G401 (cell line): ENCODE measurements at regions not wholly inside any gene's neighbourhood (a gene's known extent, or its start where the extent isn't known, plus 50 kb on each side); places are given as distances from the start of the nearest gene placed in this dataset.
"Not testable (repeated sequence)": the region's sequence is repeated elsewhere in the genome, so short reads cannot be mapped to it uniquely, and the experiment has no call there.

Experiments
- DNase-seq: peaks from one replicate; pipeline ENCODE4 v3.0.0-alpha.2; 2015; ENCODE audit warnings: low spot score
- in situ Hi-C: cut with HindIII; loops from 2 replicates; pipeline ENCODE4 v1.10.0; 2016; ENCODE audit warnings: low sequenced_read_pairs, mixed read lengths

DNA sequence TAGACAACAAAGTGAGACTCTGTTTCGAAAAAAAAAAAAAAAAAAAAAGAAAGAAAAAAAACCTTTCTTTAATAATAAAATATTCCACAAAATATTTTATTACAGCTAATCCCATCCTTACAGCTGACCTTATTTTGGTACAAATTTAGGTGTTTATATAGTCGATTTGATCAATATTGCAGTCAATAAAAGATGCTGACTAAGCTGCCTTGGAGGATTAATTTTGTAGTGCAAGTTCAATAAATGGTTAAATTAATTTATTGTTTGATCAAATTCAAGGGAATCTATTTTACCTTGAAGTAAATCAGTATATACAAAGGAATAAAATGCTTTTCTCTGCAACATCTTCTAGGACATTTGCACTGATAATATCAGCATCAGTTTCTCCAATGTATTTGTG is 1764.3 kb downstream of the NCAM2 start:
- in situ Hi-C loops = no loop called here
- DNase-seq = no peak

DNA sequence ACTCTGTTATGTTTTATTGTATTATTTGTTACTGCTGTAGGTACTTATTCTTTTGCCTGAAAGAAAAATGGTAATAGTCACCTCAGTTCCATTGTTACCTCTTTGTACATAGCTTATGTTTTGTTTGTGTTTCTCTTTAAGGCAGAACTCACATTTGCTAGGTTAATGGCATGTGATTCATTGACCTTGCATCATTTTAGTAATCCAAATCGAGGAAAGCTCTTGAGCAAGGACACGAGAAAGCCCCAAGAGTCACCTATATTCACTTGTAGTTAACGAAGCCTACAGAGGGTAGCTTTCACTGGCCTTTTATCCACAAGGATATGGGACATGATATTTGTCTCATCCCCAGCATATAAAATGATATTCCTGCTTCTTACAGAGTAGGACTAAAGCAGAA is 1765.2 kb downstream of the NCAM2 start:
- DNase-seq = no peak
- in situ Hi-C loops = no loop called here

DNA sequence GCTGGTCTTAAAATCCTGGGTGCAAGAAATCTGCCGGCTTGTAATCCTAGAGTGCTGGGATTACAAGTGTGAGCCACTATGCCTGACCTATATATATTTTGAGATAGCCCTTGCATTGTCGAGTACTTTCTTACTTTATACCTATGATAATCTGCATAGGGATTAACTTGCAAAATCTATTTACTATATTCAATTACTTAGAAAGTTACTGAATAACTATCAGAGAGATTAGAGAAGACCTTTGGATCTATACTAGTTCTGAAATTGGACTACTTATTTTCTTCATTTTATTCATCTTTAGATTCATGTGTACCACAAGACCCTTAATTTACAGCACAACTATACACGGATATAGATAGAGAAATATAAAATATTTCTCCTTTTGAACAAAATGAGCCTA is 1766.0 kb downstream of the NCAM2 start:
- in situ Hi-C loops = no loop called here
- DNase-seq = no peak

DNA sequence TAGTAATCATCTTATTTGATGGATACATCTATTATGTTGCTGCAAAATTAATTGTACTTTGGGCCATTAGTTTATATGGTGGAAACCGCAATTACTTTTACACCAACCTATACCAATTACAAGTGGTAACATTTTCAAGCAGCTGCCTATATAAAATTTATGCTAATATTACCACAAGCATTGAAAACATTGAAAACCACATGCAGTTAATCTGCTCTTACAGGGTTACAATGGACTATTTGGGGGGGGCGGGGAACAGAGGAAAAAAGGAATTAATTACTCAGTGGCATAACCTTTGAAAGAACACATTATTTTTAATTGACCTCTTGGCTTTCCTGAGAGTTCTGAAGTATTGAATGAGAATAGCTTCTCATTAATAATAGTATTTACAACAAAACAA is 1793.2 kb downstream of the NCAM2 start:
- no peak for DNase-seq
- in situ Hi-C loops = no loop called here

DNA sequence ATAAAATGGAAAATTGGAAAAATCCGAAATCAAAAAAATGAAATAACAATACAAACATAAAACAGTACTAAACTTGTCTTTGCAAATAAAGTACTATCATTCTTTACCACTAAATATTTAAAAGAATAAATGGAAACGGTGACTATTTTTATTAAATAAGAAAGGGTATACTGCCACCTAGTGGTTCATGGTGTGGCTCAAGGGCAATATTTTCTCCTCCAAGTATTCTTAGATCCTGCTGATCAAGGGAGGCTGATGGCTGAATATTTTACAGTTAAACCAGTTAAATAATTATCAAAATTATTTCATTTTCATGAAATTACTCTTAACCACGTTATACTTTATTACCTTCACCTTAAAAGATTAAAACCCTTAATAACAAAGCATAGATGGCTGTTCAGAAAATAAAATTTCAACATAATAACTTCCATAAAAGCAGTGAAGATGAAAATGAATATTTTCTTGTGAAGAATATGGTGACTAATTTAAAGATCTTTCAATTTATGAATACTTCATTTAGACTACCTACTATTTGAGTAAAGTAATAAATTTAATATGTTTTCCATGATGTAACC is 1793.9 kb downstream of the NCAM2 start:
- in situ Hi-C loops = no loop called here
- peak; percentile 42 for DNase-seq

DNA sequence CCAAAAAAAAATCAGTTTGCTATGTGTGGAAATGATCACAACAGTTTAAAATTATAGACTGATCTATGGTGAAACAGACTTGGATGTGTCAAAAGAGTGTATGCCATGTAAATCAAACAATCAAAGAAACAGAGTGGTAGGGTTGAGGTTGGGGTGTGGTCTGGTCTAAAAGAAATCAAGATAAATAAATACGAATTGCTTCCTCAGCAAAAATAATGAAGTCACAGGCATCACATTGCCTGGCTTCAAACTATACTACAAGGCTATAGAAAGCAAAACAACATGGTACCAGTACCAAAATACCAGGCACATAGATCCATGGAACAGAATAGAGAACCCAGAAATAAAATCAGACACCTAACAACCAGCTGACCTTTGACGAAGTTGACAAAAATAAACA is 1796.9 kb downstream of the NCAM2 start:
- in situ Hi-C loops = no loop called here

DNA sequence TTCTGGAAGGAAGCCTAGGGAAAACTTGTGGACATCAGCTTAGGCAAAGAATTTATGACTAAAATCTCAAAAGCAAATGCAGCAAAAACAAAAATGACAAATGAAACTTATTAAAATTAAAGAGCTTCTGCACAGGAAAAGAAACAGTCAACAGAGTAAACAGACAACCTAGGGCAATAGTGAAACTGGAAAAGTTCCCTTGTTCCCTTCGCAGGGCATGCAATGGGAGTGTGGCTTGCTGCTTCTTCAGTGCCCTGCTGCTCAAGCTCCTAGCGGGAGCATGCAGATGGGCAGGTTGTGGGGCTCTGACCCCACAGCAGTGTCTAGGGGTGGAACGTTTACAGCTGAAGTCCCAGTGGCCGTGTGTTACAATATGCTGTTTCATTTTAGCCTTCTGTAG is 1797.4 kb downstream of the NCAM2 start:
- DNase-seq = no peak
- in situ Hi-C loops = no loop called here

More for the DNA sequence above, 1796.9 kb downstream of the NCAM2 start:
- DNase-seq = no peak

DNA sequence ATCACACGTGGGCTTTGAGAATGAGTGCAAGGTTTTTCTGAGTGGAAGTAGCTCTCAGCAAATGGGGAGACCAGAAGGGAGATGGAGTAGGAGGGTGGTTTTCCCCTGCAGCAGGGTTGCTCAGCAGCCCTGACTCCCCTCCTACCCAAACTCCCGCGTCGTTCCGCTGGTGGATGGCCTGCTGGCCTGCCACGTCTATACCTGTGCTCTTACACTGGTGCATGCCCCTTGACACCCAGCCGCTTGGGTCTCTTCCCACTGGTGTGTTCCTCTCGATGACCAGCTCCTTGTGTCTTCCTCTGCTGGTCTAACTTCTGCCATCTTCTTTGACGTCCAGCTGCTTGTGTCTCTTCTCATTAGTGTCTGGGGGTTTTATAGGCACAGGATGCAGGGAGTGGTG is 1797.9 kb downstream of the NCAM2 start:
- in situ Hi-C loops = no loop called here
- no peak for DNase-seq

DNA sequence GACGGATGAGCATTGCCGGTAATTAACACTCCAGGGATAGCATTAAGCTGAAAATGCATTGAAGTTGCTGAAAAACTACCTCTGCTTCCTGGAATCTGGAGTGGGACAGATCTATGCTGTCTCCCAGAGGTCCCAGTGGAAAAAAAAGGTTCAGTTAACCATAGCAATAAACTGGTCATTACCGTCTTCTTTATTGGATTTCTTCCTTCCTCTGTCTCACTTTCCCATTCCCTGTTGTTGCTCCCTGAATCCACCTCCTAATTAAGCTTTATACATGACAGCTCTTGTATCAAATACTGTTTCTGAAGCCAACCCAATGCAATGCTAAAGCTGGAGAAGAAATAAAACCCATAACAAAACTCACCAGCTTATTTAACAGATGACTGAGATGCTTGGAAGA is 1805.9 kb downstream of the NCAM2 start:
- in situ Hi-C loops = no loop called here
- no peak for DNase-seq

DNA sequence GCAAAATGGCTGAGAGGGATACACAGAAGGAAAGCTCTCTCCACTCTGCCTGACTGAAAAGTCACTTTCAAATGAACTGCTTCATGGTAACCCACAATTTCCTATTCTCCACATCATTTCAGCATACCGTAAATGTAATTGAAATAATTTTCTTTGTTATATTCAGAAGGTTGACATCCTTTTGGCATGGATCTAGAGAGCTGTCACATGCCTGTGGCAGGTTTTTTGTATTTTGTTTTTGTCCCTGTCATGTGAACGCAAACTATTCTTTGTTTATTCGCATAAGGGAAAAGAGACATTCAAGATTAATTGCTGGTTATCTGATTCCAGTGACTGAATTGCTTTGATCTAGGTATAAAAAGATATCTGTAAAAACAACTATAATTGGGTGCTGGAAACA is 1808.1 kb downstream of the NCAM2 start:
- in situ Hi-C loops = no loop called here
- no peak for DNase-seq

DNA sequence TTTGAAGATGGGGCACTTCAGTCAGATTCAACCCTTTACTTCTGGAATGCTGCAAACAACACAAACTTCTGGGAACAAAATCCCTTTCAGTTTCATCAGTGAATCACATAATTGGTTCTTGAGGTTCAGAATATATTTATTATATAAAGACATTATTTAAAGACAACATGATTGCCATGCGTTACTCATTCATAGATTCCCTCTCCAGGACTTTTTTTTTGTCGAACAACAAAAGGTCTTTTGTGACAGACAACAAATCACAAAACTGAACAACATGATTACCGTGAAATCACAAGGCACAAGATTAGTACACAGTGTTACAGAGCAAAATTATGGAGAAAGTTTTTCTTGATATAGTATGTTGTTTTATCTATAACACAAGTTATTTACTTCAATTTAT is 1815.0 kb downstream of the NCAM2 start:
- in situ Hi-C loops = no loop called here

DNA sequence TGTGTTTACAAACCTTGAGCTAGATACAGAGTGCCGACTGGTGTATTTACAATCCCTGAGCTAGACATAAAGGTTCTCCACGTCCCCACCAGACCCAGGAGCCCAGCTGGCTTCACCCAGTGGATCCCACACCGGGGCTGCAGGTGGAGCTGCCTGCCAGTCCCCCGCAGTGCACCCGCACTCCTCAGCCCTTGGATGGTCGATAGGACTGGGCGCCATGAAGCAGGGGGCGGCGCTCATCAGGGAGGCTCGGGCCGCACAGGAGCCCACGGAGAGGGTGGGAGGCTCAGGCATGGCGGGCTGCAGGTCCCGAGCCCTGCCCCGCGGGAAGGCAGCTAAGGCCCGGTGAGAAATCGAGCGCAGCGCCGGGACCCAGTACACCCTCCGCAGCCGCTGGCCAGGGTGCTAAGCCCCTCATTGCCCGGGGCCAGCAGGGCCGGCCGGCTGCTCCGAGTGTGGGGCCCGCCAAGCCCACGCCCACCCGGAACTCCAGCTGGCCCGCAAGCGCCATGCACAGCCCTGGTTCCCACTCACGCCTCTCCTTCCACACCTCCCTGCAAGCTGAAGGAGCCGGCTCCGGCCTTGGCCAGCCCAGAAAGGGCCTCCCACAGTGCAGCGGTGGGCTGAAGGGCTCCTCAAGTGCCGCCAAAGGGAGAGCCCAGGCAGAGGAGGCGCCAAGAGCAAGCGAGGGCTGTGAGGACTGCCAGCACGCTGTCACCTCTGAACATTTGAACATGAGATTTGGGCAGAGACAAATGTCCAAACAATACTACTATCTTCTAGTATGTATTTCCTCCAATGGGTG is 1820.7 kb downstream of the NCAM2 start:
- in situ Hi-C loops = not testable (repeated sequence)

More for the DNA sequence above, 1815.0 kb downstream of the NCAM2 start:
- no peak for DNase-seq

DNA sequence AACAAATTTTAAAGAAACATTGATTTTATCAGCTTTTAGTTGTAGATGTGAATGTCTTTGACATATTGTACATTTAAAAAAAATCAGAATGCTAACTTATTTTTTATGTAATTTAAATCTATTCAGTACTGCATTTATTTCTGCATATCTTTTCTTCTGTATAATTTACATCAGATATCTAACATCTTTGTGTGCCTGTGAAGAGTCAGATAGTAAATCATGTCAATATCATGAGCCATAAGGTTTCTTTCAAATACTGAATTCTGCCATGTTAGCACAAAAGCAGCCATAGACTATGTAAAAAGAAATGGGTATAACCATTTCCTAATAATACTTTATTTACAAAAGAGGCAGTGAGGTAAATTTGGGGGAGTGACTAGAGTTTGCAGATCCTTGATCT is 1829.2 kb downstream of the NCAM2 start:
- in situ Hi-C loops = no loop called here
- no peak for DNase-seq

More for the DNA sequence above, 1820.7 kb downstream of the NCAM2 start:
- DNase-seq = not testable (repeated sequence)

DNA sequence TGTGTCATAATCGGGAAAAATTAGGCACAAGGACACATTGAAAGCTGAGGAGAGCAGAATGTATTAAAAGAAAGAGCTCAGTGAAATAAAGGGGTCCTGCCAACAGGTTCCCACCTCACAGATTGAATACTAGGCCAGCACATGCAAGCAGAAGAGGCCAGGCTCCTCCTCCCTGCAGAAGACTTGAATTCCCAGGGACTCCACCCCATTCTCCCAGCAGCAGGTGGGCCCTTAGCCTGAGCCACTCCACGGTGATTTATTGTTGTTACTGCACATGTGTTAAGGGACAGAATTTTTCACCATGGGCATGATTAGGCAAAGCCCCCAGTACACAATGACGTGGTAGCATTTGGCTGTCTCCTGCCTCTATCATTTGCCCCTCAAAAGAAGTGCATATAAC is 1844.7 kb downstream of the NCAM2 start:
- DNase-seq = no peak
- in situ Hi-C loops = no loop called here

DNA sequence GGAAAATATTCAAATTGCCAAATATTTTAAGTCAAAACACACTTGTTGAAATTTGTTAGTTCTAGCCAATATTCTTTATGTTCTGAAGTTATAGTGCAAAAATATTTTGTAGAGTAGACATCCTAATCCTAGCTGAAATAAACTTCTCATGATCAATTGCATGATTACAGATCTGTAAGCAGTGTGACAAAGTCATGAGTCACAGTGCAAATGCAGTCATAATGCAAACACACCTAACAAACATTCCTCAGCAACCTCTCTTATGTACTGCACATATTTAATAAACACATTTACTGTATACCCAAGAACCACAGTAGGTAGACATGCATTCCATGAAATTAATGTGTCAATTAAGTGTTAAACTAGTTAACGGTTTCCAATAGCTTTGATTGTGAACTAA is 1857.4 kb downstream of the NCAM2 start:
- in situ Hi-C loops = no loop called here
- DNase-seq = no peak

DNA sequence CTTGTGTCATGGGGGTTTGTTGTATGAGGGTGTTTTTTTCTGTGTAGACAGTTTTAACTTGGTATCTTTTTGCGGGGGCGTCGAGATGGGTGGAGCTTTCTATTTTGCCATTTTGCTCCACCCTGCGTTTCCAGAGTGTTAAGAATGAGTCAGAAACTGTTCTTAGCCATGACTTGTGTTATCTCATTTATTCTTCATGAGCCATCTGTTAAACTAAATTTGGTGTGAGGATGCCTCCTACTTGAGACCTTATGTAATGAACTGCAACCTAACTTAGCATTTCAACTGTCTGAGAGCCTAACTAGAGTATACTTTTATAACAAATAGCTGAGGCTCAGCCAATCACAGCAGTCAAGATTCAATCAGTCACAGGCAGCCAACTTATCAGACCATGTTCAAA is 1873.5 kb downstream of the NCAM2 start:
- in situ Hi-C loops = no loop called here
- DNase-seq = no peak

DNA sequence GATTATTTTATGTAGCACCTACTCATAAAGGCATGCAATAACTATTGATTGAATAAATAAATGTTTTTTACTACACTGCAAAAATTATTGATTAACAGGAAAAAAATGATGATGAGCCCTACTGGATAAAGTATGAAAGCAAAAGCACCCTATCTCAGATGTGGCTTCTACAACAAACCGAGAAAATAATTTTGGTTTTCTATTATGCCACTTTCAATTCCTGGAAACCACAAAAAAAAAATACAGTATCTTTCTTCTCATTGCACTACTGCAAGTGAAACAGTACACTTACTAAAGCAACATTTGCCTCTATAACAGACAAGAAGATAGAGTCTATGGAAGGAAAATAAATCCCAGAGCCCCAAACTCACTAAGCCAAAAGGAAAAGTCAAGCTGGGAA is 1882.4 kb downstream of the NCAM2 start:
- in situ Hi-C loops = no loop called here

DNA sequence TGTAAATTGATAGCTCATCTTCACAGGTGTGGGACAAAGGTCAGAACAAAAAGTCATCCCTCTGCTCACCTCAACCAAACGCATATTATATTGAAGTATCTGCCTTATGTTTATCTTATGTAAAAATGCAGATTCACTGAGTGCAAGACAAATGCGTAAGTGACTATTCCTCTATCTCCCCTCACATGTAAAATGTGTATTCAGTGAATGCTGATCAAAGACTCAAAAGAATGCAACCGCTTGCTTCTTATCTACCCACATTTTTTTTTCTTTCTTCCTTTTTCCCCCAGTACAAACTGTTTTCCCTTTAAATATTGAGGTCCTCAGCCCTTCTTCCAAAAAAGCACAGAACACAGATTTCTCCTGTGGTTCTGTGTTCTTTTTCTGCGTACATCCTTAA is 1882.9 kb downstream of the NCAM2 start:
- in situ Hi-C loops = no loop called here
- no peak for DNase-seq

More for the DNA sequence above, 1882.4 kb downstream of the NCAM2 start:
- no peak for DNase-seq

DNA sequence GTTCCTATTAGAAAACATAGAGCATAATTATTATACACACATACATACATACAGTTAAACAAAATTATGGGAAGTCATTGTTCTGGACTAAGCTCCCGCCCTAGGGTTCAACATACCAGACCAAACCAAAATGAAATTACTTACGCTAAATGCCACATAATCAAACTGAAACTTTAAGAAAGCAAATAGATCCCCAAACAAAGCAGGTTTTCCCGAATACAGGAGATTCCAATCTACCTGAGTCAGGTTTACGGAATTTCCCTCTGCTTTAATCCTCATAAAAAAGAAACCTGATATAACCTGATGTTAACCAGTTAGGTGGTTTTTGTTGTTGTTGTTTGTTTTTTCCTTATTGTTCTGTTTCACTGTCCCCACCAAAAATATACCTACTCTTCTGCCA is 1886.9 kb downstream of the NCAM2 start:
- in situ Hi-C loops = no loop called here

DNA sequence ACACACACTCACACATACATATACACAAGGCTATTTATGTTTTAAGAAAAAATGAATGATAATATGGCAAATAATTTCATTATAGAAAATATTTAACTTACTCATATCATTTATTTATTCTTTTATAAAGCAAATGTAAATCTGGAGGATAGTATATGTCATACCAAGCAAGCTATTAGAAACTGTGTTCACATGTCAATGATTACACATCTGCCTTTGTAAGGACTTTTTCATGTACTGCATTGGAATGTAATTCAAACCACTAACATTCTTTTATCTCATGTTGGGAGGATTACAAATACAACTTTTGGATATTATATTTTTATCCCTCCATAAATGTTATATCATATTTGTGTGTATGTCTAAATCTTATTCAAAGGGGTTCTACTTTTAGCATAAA is 1887.4 kb downstream of the NCAM2 start:
- DNase-seq = no peak
- in situ Hi-C loops = no loop called here

More for the DNA sequence above, 1886.9 kb downstream of the NCAM2 start:
- DNase-seq = no peak

DNA sequence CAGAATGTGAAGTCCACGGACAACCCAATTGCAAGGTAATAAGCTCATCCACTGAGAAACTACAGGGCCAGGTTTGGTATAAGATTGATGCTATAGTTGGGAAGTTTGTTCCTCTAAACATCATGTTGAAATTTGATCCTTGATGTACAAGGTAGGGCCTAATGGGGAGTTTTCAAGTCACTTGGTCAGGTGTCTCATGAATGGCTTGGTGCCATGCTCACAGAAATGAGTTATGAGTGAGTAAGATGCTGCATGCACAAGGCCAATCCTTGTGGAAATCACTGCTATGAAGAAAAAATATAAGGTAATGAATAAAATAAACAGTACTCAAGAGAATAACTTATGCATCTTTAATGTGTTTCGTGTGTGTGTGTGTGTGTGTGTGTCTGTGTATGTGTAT is 1891.2 kb downstream of the NCAM2 start:
- in situ Hi-C loops = no loop called here
- DNase-seq = no peak
